K562 (cell line): ENCODE measurements at regions not wholly inside any gene's neighbourhood (a gene's known extent, or its start where the extent isn't known, plus 50 kb on each side); places are given as distances from the start of the nearest gene placed in this dataset.

Source experiments
- ATAC-seq: fragments of 200-7000 bp; cut with Tn5 transposase; 3 replicates; pipeline ENCODE4 v1.9.1; 2020; ENCODE audit warnings: moderate library complexity
- BruUV-seq: library from RNA; stranded (reverse); fragments of 400-500 nt; replicated peaks from 2 replicates; lab custom pipeline; 2021; lab: Mats Ljungman, UMichigan
- CTCF ChIA-PET: fragments of 300-600 bp; formaldehyde crosslinking; extraction: SDS; loops from one replicate; lab custom pipeline; 2021; ENCODE audit warnings: low intra/inter-chr PET ratio; lab: Yijun Ruan, JAX
- POLR2A ChIA-PET: fragments of 300-600, 350-650 bp; sonication (Branson Sonifier 250); formaldehyde crosslinking; extraction: SDS; loops from one replicate; lab custom pipeline; 2021; ENCODE audit warnings: antibody characterized with exemption, inconsistent platforms; lab: Yijun Ruan, JAX
- DNase-seq, 4 experiments: peaks; one replicate each; pipeline versions ENCODE4 v3.0.0 to v3.0.0-alpha.2; 2011 to 2018; ENCODE audit warnings: low spot score in 3 of 4, mixed read lengths in 3 of 4; ENCODE audit errors: extremely low read depth in 1 of 4
- FAIRE-seq: peaks from 2 replicates; lab custom pipeline; 2011; peaks lifted over from hg19 to GRCh38; lab: Jason Lieb, UNC
- H2AFZ ChIP-seq: 2 replicates; pipeline ENCODE4 v1.6.0; 2011; ENCODE audit warnings: low read depth, low read length, control low read depth, inconsistent platforms
- H3K27ac ChIP-seq: fragments of 200-600 bp; 3 replicates; pipeline ENCODE4 v1.8.0; 2011; ENCODE audit warnings: low read depth, mild to moderate bottlenecking, control low read depth, inconsistent platforms, low read length, moderate library complexity, mixed read lengths; ENCODE audit errors: extremely low read depth
- H3K27me3 ChIP-seq, 2 experiments: fragments of 300-600 bp in 1 of 2; 2 replicates in 1 of 2; 3 replicates in 1 of 2; pipeline versions ENCODE4 v1.6.0 to v1.8.0; 2011; ENCODE audit warnings: inconsistent platforms in 2 of 2, low read length in 2 of 2, mild to moderate bottlenecking in 1 of 2, mixed read lengths in 1 of 2, moderate library complexity in 1 of 2; ENCODE audit not compliant: control insufficient read depth in 2 of 2, insufficient read depth in 2 of 2
- H3K36me3 ChIP-seq: fragments of 300-600 bp; 3 replicates; pipeline ENCODE4 v1.8.0; 2011; ENCODE audit warnings: mild to moderate bottlenecking, low read length, inconsistent platforms; ENCODE audit not compliant: control insufficient read depth, insufficient read depth
- H3K4me1 ChIP-seq, 2 experiments: fragments of 200-600 bp in 1 of 2; replicated peaks in 1 of 2; 2 replicates in 1 of 2; 3 replicates in 1 of 2; pipeline versions ENCODE4 v1.5.1 to v1.8.0; 2011; ENCODE audit warnings: inconsistent platforms in 2 of 2, low read length in 2 of 2, mild to moderate bottlenecking in 1 of 2, mixed read lengths in 1 of 2, moderate library complexity in 1 of 2; ENCODE audit not compliant: control insufficient read depth in 2 of 2, insufficient read depth in 2 of 2
- H3K4me2 ChIP-seq: 2 replicates; pipeline ENCODE4 v1.6.1; 2011; ENCODE audit warnings: low read length, control low read depth, inconsistent platforms, mixed read lengths; ENCODE audit not compliant: insufficient read depth
- H3K4me3 ChIP-seq: fragments of 200-600 bp; sonication (generic), shearing (Covaris generic); 2 replicates; pipeline ENCODE4 v1.5.1; 2016; ENCODE audit warnings: control low read depth, inconsistent platforms
- H3K79me2 ChIP-seq: fragments of 200-600 bp; 3 replicates; pipeline ENCODE4 v1.8.0; 2011; ENCODE audit warnings: low read length, inconsistent platforms; ENCODE audit not compliant: control insufficient read depth, insufficient read depth
- H3K9ac ChIP-seq, 2 experiments: 2 replicates each; pipeline versions ENCODE4 v1.6.0 to v1.6.1; 2011; ENCODE audit warnings: low read depth in 2 of 2, low read length in 2 of 2, control low read depth in 1 of 2, inconsistent platforms in 1 of 2, mild to moderate bottlenecking in 1 of 2, mixed read lengths in 1 of 2; ENCODE audit not compliant: insufficient read depth in 1 of 2
- H3K9me1 ChIP-seq: one replicate; pipeline ENCODE4 v1.6.0; 2011; ENCODE audit warnings: inconsistent platforms, mild to moderate bottlenecking, low read length, moderate library complexity; ENCODE audit not compliant: control insufficient read depth, insufficient read depth
- H3K9me3 ChIP-seq: replicated peaks from 2 replicates; pipeline ENCODE4 v1.5.1; 2011; ENCODE audit warnings: low read depth, low read length, inconsistent platforms; ENCODE audit not compliant: control insufficient read depth, insufficient read depth
- H4K20me1 ChIP-seq: replicated peaks from 2 replicates; pipeline ENCODE4 v1.6.1; 2011; ENCODE audit warnings: low read length, inconsistent platforms, mixed read lengths; ENCODE audit not compliant: control insufficient read depth, insufficient read depth
- MCM5 ChIP-seq: fragments of 450-650 bp; IDR thresholded peaks from 2 replicates; pipeline ENCODE4 v1.6.1; 2016; ENCODE audit warnings: low read depth
- MTF1 ChIP-seq: fragments of 250-450 bp; sonication (Bioruptor Pico); IDR thresholded peaks from 2 replicates; pipeline ENCODE4 v1.9.0; 2021; ENCODE audit warnings: moderate library complexity, mild to moderate bottlenecking, inconsistent platforms, borderline replicate concordance
- PML ChIP-seq: IDR thresholded peaks from 2 replicates; pipeline ENCODE4 v1.6.1; 2012; ENCODE audit warnings: low read length, inconsistent platforms
- RERE ChIP-seq: sonication (generic); formaldehyde crosslinking; IDR thresholded peaks from 2 replicates; pipeline ENCODE4 v1.8.0; 2023; ENCODE audit warnings: missing genetic modification reagents, mild to moderate bottlenecking, borderline replicate concordance
- U2AF2 ChIP-seq: fragments of 200-400 bp; formaldehyde crosslinking; optimal IDR thresholded peaks from 2 replicates; pipeline ENCODE3; 2017; ENCODE audit warnings: low read depth, mild to moderate bottlenecking, low read length
- ZKSCAN8 ChIP-seq: fragments of 200-800 bp; sonication (Bioruptor generic); IDR thresholded peaks from 2 replicates; pipeline ENCODE4 v1.6.1; 2016; ENCODE audit warnings: missing genetic modification characterization, missing compliant biosample characterization
- ZNF609 ChIP-seq: sonication (generic); formaldehyde crosslinking; IDR thresholded peaks from 2 replicates; pipeline ENCODE4 v1.8.1; 2023; ENCODE audit warnings: missing genetic modification reagents, mild to moderate bottlenecking, borderline replicate concordance
- ZNF644 ChIP-seq: fragments of 200-800 bp; sonication (Bioruptor generic); IDR thresholded peaks from 2 replicates; pipeline ENCODE4 v1.6.1; 2016; ENCODE audit warnings: low read depth, missing genetic modification characterization, missing compliant biosample characterization
- WGBS: fragments of 100-300 bp; shearing (Covaris generic); methylation state at CpG from one replicate; pipeline ENCODE4 v1.1.6; 2016; ENCODE audit warnings: low coverage, mixed read lengths; ENCODE audit not compliant: insufficient coverage; ENCODE audit errors: missing lambda C conversion rate; 5-methylcytosine and 5-hydroxymethylcytosine counted together
- in situ Hi-C: fragments of 300-500 bp; cut with MboI; formaldehyde crosslinking; loops from 4 replicates; pipeline ENCODE4 v1.15.0; 2018; ENCODE audit warnings: inconsistent platforms, mixed read lengths
- intact Hi-C: fragments of 100-400 bp; cut with micrococcal nuclease; formaldehyde crosslinking; loops from 2 replicates; pipeline ENCODE4 v1.14.2; 2022

DNA sequence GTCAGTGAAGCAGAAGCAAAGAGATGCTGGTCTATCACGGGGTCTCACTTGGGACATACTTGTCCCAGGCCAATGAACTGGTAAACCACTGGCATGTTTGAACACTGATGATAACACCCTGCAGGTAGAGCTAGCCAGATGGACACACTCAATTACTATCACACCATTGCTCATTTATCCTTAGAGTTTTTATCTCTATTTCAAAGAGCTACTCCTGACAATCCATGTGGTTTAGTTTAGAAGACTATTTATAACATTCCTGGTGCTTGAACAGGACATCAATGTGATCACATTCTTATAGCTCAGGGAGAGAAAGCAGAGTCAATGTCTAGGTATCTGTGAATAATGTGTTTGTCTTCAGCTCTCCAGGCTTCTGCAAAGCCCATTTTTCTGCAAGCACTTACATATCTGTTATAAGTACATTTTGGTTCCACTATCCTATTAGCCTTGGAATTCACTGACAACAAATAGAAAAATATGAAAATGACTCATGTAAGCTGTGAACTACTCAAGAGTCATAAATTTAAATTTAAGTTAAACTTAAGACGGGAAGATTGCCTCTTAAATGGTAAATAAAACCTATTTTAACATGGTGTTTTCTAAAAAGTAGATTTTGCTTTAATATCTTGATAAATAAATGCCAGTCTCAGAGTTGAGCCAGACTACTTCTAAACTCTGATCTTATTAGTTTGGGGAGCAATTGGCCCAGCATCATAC lies 106.7 kb upstream of the MBL2 start (continued):
- no peak for TF ChIP-seq ZNF609 (CRISPR knock-in tag)
- TF ChIP-seq, all 486 proteins: peak for 0

GRCh38 chr10:52877451-52877850 lies 104.9 kb upstream of the MBL2 start:
- in situ Hi-C loops = no loop called here
- TF ChIP-seq MCM5 (no peak), PML (no peak), U2AF2 (no peak), RERE (CRISPR knock-in tag) (no peak), MTF1 (CRISPR knock-in tag) (no peak), ZKSCAN8 (CRISPR knock-in tag) (no peak), ZNF644 (tag) (no peak)

More at GRCh38 chr10:52877451-52877850, 104.9 kb upstream of the MBL2 start:
- Histone ChIP-seq H3K27me3 (no peaks in the 10 kb centered on the region), H3K4me3 (no peak overlapping the region), H3K27ac (no peak overlapping the region), H2AFZ (no peak overlapping the region), H3K4me2 (no peak overlapping the region), H3K9me1 (no peaks in the 10 kb centered on the region), H3K9ac (no peak overlapping the region), H3K9me3 (no peaks in the 10 kb centered on the region), H3K79me2 (no peaks in the 10 kb centered on the region), H4K20me1 (no peaks in the 10 kb centered on the region), H3K36me3 (no peaks in the 10 kb centered on the region), H3K4me1 (no peaks in the 10 kb centered on the region)
- no TSS peak for BruUV-seq
- CTCF ChIA-PET = no interaction called here
- ATAC-seq (no peak), DNase-seq (no peak), FAIRE-seq (no peak)
- intact Hi-C loops = no loop called here
- WGBS = 3% methylated on average over 4 of the region's 4 CpGs
- POLR2A ChIA-PET = no interaction called here
